Activated CD4-positive, alpha-beta T cell treated with anti-CD3 and anti-CD28 coated beads, Interleukin-2, amount 10 ng/mL, durations not matched to agents 24 days and 14 days (primary cell): ENCODE measurements at regions not wholly inside any gene's neighbourhood (a gene's known extent, or its start where the extent isn't known, plus 50 kb on each side); places are given as distances from the start of the nearest gene placed in this dataset.
"Not testable (repeated sequence)": the region's sequence is repeated elsewhere in the genome, so short reads cannot be mapped to it uniquely, and the experiment has no call there.

Experiments used
- DNase-seq: peaks from one replicate; pipeline ENCODE4 v3.0.0; 2022
- H3K27ac Mint-ChIP-seq: one replicate; pipeline ENCODE4 v1.8.0; 2022; ENCODE audit warnings: mild to moderate bottlenecking, mixed read lengths
- H3K27me3 Mint-ChIP-seq: one replicate; pipeline ENCODE4 v1.8.0; 2022; ENCODE audit warnings: mixed read lengths
- H3K36me3 Mint-ChIP-seq: one replicate; pipeline ENCODE4 v1.8.0; 2022; ENCODE audit warnings: low read depth, mild to moderate bottlenecking, mixed read lengths
- H3K4me1 Mint-ChIP-seq: one replicate; pipeline ENCODE4 v1.8.0; 2021; ENCODE audit warnings: mixed read lengths
- H3K4me3 Mint-ChIP-seq: one replicate; pipeline ENCODE4 v1.8.0; 2022; ENCODE audit warnings: mild to moderate bottlenecking, moderate library complexity, mixed read lengths
- H3K9me3 Mint-ChIP-seq: one replicate; pipeline ENCODE4 v1.8.0; 2021; ENCODE audit warnings: mixed read lengths
- intact Hi-C: fragments of 100-400 bp; cut with micrococcal nuclease; formaldehyde crosslinking; loops from one replicate; pipeline ENCODE4 v1.15.1; 2023

- no peaks in the 10 kb centered on the region for H3K36me3 Mint-ChIP-seq
Observed at GRCh38 chr13:30835442-30835841, 70.6 kb upstream of the MEDAG start.

GRCh38 chr13:30837227-30838159 is 68.6 kb upstream of the MEDAG start:
- no peak overlapping the region for H3K4me3 Mint-ChIP-seq
- no peaks in the 10 kb centered on the region for H3K9me3 Mint-ChIP-seq
- no peak for DNase-seq
- no peak overlapping the region for H3K27ac Mint-ChIP-seq
- peaks cover 11% of the 10 kb centered on the region for H3K27me3 Mint-ChIP-seq
- no peaks in the 10 kb centered on the region for H3K36me3 Mint-ChIP-seq
- peaks cover 4% of the 10 kb centered on the region for H3K4me1 Mint-ChIP-seq
- intact Hi-C loops = no loop called here

More at GRCh38 chr13:30835442-30835841, 70.6 kb upstream of the MEDAG start:
- no peak for DNase-seq
- no peak overlapping the region for H3K4me3 Mint-ChIP-seq
- H3K27me3 Mint-ChIP-seq = peaks cover 11% of the 10 kb centered on the region
- no peaks in the 10 kb centered on the region for H3K9me3 Mint-ChIP-seq
- peaks cover 10% of the 10 kb centered on the region for H3K4me1 Mint-ChIP-seq
- intact Hi-C loops = no loop called here
- H3K27ac Mint-ChIP-seq = no peak overlapping the region

DNA sequence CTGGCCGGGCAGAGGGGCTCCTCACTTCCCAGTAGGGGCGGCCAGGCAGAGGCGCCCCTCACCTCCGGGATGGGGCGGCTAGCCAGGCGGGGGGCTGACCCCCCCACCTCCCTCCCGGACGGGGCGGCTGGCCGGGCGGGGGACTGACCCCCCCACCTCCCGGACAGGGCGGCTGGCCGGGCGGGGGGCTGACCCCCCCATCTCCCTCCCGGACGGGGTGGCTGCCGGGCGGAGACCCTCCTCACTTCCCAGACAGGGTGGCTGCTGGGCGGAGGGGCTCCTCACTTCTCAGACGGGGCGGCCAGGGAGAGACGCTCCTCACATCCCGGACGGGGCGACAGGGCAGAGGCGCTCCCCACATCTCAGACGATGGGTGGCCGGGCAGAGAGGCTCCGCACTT is 66.4 kb upstream of the MEDAG start:
- peaks cover 11% of the 10 kb centered on the region for H3K27me3 Mint-ChIP-seq
- H3K4me1 Mint-ChIP-seq, H3K4me3 Mint-ChIP-seq, DNase-seq, H3K27ac Mint-ChIP-seq, H3K36me3 Mint-ChIP-seq, intact Hi-C loops, H3K9me3 Mint-ChIP-seq: not testable (repeated sequence)

DNA sequence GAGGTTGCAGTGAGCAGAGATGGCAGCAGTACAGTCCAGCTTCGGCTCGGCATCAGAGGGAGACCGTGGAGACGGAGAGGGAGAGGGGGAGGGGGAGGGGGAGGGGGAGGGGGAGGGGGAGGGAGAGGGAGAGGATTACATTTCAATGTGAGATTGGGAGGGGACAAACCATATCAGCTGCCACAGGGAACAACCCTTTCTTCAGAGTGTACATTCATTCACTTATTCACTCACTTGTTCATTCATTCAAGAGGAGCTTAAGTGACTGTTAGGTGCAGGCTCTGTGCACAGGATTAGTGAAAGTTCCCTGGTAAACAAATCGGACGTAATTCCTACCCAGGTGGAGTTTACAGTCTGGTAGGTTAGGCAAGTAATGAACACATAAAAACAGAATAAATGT is 65.6 kb upstream of the MEDAG start:
- Mint-ChIP-seq H3K9me3 (no peaks in the 10 kb centered on the region), H3K27me3 (peaks cover 9% of the 10 kb centered on the region), H3K4me1 (no peaks in the 10 kb centered on the region), H3K36me3 (no peaks in the 10 kb centered on the region), H3K4me3 (no peak overlapping the region), H3K27ac (no peak overlapping the region)
- intact Hi-C loops = no loop called here
- DNase-seq = no peak

DNA sequence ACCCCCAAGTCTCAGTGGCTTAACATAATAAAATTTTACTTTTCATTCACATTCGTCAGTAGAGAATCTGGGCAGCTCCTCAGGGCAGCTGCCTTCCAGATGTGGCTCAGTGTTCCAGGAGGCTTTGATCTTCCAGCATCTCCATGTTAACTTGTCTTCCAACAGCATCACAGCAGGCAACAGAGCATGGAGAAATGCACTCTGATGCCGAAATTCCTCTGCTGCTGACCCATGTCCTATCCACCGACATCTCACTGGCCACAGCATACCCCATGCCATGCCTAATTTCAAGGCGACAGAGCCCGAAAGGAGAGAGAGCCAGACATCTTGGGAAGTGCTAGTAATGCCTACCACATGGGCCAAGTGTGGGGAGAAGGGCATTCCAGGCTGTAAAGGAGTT is 64.9 kb upstream of the MEDAG start:
- H3K4me3 Mint-ChIP-seq = no peak overlapping the region
- H3K27me3 Mint-ChIP-seq = peaks cover 5% of the 10 kb centered on the region
- intact Hi-C loops = no loop called here
- no peak overlapping the region for H3K27ac Mint-ChIP-seq
- H3K36me3 Mint-ChIP-seq = no peaks in the 10 kb centered on the region
- H3K4me1 Mint-ChIP-seq = no peaks in the 10 kb centered on the region
- no peaks in the 10 kb centered on the region for H3K9me3 Mint-ChIP-seq
- no peak for DNase-seq

DNA sequence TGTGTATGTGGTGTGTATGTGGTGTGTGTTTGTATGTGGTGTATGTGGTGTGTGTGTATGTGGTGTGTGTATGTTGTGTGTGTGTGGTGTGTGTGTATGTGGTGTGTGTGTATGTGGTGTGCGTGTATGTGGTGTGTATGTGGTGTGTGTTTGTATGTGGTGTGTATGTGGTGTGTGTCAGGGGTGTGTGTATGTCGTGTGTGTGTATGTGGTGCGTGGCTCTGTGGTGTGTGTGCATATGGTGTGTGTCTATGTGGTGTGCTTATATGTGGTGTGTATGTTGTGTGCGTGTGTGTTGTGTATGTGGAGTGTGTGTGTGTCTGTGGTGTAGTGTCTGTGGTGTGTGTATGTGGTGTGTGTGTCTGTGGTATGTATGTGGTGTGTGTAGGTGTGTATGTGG is 62.5 kb upstream of the MEDAG start:
- H3K4me3 Mint-ChIP-seq = no peak overlapping the region
- H3K27ac Mint-ChIP-seq = no peak overlapping the region
- DNase-seq = no peak
- H3K27me3 Mint-ChIP-seq = no peaks in the 10 kb centered on the region
- H3K36me3 Mint-ChIP-seq = no peaks in the 10 kb centered on the region
- no peaks in the 10 kb centered on the region for H3K9me3 Mint-ChIP-seq
- H3K4me1 Mint-ChIP-seq = peaks cover 9% of the 10 kb centered on the region
- intact Hi-C loops = no loop called here

- no peaks in the 10 kb centered on the region for H3K36me3 Mint-ChIP-seq
- no peak overlapping the region for H3K4me3 Mint-ChIP-seq
- H3K4me1 Mint-ChIP-seq = peaks cover 9% of the 10 kb centered on the region
- no peaks in the 10 kb centered on the region for H3K9me3 Mint-ChIP-seq
- peak overlapping the region; percentile 3 for H3K27ac Mint-ChIP-seq
- no peak for DNase-seq
- intact Hi-C loops = loop anchor here (5.0 kb wide), 1 partner anchor 102 kb away; no protein-coding TSS in a partner anchor
- H3K27me3 Mint-ChIP-seq = no peaks in the 10 kb centered on the region
Observed at GRCh38 chr13:30844548-30845296, 61.3 kb upstream of the MEDAG start.

GRCh38 chr13:30845297-30846214 is 60.5 kb upstream of the MEDAG start:
- Mint-ChIP-seq H3K27ac (peak overlapping the region; percentile 4), H3K4me1 (peaks cover 9% of the 10 kb centered on the region)

GRCh38 chr13:30846311-30846710 is 59.8 kb upstream of the MEDAG start:
- no peaks in the 10 kb centered on the region for H3K9me3 Mint-ChIP-seq
- intact Hi-C loops = loop anchor here (5.0 kb wide), 1 partner anchor 104 kb away; no protein-coding TSS in a partner anchor
- H3K4me3 Mint-ChIP-seq = no peak overlapping the region
- H3K27ac Mint-ChIP-seq = no peak overlapping the region
- peaks cover 9% of the 10 kb centered on the region for H3K4me1 Mint-ChIP-seq
- DNase-seq = no peak
- H3K36me3 Mint-ChIP-seq = no peaks in the 10 kb centered on the region
- H3K27me3 Mint-ChIP-seq = peaks cover 5% of the 10 kb centered on the region

More at GRCh38 chr13:30845297-30846214, 60.5 kb upstream of the MEDAG start:
- no peaks in the 10 kb centered on the region for H3K36me3 Mint-ChIP-seq
- no peak overlapping the region for H3K4me3 Mint-ChIP-seq
- peak; percentile 63 for DNase-seq
- H3K27me3 Mint-ChIP-seq = peaks cover 2% of the 10 kb centered on the region
- intact Hi-C loops = loop anchor here (5.0 kb wide), 1 partner anchor 103 kb away; no protein-coding TSS in a partner anchor
- H3K9me3 Mint-ChIP-seq = no peaks in the 10 kb centered on the region

DNA sequence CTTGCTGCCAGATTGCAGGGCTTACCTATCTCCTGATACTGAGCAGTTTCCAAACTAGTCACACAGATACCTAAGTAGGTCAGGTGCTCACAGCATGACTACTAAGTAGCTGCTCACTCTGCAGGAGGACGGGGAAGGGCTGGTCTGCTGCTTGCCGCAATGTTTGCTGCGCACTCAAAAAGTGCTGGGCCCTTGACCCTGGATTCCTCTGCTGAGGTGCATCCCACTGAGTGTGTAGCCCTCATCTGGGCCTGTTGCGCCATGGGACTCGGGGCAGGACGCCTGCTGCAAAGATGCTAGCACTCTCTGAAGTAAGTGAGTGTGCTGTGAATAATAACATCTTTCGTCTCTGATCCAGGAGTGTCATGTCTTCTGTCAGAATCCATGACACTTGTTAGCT is 59.2 kb upstream of the MEDAG start:
- H3K36me3 Mint-ChIP-seq = no peaks in the 10 kb centered on the region
- peaks cover 9% of the 10 kb centered on the region for H3K4me1 Mint-ChIP-seq
- intact Hi-C loops = loop anchor here (5.0 kb wide), 1 partner anchor 105 kb away; no protein-coding TSS in a partner anchor
- H3K27me3 Mint-ChIP-seq = peaks cover 5% of the 10 kb centered on the region
- no peaks in the 10 kb centered on the region for H3K9me3 Mint-ChIP-seq
- DNase-seq = no peak
- H3K27ac Mint-ChIP-seq = no peak overlapping the region
- H3K4me3 Mint-ChIP-seq = no peak overlapping the region

DNA sequence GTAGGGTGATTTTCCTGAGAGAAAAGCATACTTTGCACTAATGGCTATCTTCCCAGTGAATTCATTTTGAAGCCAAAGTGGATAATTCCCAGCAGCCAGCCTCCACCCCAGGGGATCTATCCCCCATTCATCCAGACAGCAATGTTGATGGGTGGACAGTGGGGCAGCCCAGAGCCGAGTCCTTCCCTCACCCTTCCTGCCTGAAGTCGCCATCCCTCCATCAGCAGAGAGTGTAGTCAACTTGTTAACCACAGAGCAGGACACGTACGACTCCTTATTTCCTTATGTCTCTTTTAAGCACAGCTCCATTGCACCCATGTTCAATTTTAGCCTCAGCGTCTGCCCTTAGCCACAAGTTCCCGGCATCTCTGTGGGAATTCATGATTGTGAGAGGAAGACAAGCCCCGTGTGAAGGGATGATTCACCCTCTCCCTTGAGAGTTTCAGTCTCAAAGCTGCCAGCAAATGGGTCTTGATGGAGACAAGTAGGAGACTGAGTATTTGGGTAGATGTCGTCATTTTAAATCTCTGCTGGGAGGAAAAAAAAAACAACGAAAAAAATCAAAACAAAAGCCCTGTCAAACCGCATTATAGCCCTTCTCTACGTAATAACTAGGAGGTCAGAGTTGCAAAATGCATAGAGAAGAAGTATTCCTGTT is 58.3 kb upstream of the MEDAG start:
- Mint-ChIP-seq H3K36me3 (no peaks in the 10 kb centered on the region), H3K4me1 (peaks cover 9% of the 10 kb centered on the region), H3K4me3 (no peak overlapping the region), H3K9me3 (no peaks in the 10 kb centered on the region), H3K27me3 (peaks cover 5% of the 10 kb centered on the region), H3K27ac (no peak overlapping the region)
- DNase-seq = no peak
- intact Hi-C loops = loop anchor here (2.0 to 5.0 kb wide), 2 partner anchors 105 to 197 kb away; no protein-coding TSS in a partner anchor

DNA sequence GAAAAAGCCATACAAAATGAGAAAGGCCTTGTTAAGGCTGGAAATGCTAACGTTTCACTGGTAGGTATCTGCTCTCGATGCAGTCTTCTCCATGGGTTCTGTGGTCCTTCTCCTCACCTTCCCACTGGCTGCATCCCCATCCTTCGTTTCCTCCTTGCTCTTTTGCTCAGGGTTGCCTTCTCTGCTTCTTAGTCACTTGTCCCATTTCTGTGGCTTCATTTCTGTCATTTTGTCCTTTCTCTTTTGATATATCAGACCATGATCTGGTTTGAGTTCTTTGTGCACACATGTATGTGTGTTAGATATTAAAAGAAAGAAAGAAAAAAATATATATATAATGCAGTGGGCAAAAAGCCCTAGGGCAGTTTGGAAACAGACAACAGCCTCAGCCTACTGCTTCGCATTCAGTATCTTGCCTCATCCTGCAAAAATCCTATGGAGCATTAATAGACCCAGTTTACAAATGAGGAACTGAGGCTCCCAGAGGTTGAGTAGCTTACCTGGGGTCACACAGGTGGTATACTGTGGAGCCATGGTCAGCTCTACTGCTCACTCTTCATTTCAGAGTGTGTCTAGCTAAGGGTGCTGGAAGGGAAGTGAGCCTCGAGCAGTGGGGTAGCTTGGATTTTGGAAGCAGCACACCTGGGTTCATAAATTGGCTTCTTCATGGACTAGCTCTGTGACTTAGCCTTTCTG is 57.6 kb upstream of the MEDAG start:
- Mint-ChIP-seq H3K4me1 (peaks cover 9% of the 10 kb centered on the region), H3K27ac (no peak overlapping the region), H3K9me3 (no peaks in the 10 kb centered on the region), H3K36me3 (no peaks in the 10 kb centered on the region), H3K27me3 (peaks cover 5% of the 10 kb centered on the region), H3K4me3 (no peak overlapping the region)
- intact Hi-C loops = loop anchor here (2.0 to 5.0 kb wide), 2 partner anchors 106 to 196 kb away; no protein-coding TSS in a partner anchor
- DNase-seq = no peak
